Adrenal gland (tissue), 9 donors: ENCODE measurements at regions not wholly inside any gene's neighbourhood (a gene's known extent, or its start where the extent isn't known, plus 50 kb on each side); places are given as distances from the start of the nearest gene placed in this dataset.

Source experiments
- DNase-seq, 7 donors: peaks; one replicate each; pipeline ENCODE4 v3.0.0-alpha.2; 2019 to 2020
- H3K27ac ChIP-seq, 5 donors: fragments of 200-600 bp; sonication (generic) in 4 of 5; 1 replicate in 3 of 5; 2 replicates in 2 of 5; pipeline versions ENCODE4 v1.5.1 to v1.8.0; 2016 to 2020; ENCODE audit warnings: mild to moderate bottlenecking in 1 of 5
- H3K27me3 ChIP-seq: fragments of 200-600 bp; 2 replicates; pipeline ENCODE4 v1.8.0; 2021
- H3K36me3 ChIP-seq, 2 donors: fragments of 200-600 bp; replicated peaks in 1 of 2; 1 replicate in 1 of 2; 2 replicates in 1 of 2; pipeline versions ENCODE4 v1.5.1 to v1.8.0; 2018 to 2022
- H3K4me1 ChIP-seq, 2 donors: fragments of 200-600 bp; replicated peaks in 1 of 2; 1 replicate in 1 of 2; 2 replicates in 1 of 2; pipeline versions ENCODE4 v1.5.1 to v1.8.0; 2018 to 2021
- H3K4me3 ChIP-seq, 4 donors: fragments of 200-600 bp; sonication (generic) in 3 of 4; one replicate each; pipeline ENCODE4 v1.5.1; 2016 to 2018
- H3K9me3 ChIP-seq, 3 donors: fragments of 200-600 bp; sonication (generic) in 1 of 3; replicated peaks in 1 of 3; 1 replicate in 2 of 3; 2 replicates in 1 of 3; pipeline versions ENCODE4 v1.5.1 to v1.8.0; 2016 to 2021
- POLR2A ChIP-seq, 2 donors: fragments of 450-650 bp; IDR thresholded peaks; one replicate each; pipeline ENCODE4 v1.6.1; 2017; ENCODE audit warnings: antibody characterized with exemption in 2 of 2, mild to moderate bottlenecking in 2 of 2, moderate library complexity in 1 of 2
- WGBS, 4 donors: extraction: QIAGEN DNeasy Blood & Tissue Kit in 2 of 4; methylation state at CpG; one replicate each; pipeline versions ENCODE4 v1.1.5 to v1.1.7; 2013 to 2017; 5-methylcytosine and 5-hydroxymethylcytosine counted together
- intact Hi-C, 2 donors: fragments of 100-400 bp; cut with DNase I; formaldehyde crosslinking; loops; one replicate each; pipeline versions ENCODE4 v1.14.1 to v1.15.0; 2022 to 2023
- TF ChIP-seq, protein P1 (sequence below), 6 experiments: fragments of 450-650 bp in 4 of 6; fragments of 200-600 bp in 2 of 6; sonication (generic) in 1 of 6; IDR thresholded peaks; 1 replicate in 5 of 6; 2 replicates in 1 of 6; pipeline versions ENCODE4 v1.5.1 to v1.8.0; 2016 to 2021; ENCODE audit warnings: antibody characterized with exemption in 6 of 6, mild to moderate bottlenecking in 2 of 6, moderate library complexity in 1 of 6
- donor health status: healthy with polysubstance abuse.
- donor health status: Bipolar disorder and iron deficiency.
- donor health status: DM: yes; HTN: yes; CAD: no.
- donor health status: DM: no; HTN: no; CAD: no.
- donor health status: DM: no; HTN: no; CAD: no.

DNA sequence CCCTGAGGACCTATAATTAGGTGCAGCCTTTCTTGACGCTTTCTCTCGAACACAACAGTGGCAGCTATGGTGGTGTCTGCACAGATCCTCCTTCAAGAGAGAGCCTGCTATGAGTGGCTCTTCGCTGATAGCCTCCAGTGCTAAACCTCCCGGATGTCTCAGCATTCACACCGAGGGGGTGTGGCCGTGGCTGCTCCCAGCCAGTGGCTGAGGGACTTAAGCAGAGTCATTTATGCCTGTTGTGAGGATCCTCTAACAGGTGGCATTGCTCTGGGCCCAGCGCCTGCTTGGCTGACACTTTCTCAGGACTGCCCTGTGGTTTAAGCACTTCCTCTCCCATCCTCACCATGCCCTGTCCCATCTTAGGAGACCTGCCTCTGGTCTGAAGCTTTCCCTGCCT, 592.0 kb upstream of the LRRTM1 start:
- Histone ChIP-seq H3K36me3 (no peaks in the 10 kb centered on the region), H3K27ac (no peak overlapping the region), H3K27me3 (no peaks in the 10 kb centered on the region), H3K4me3 (no peak overlapping the region), H3K9me3 (no peaks in the 10 kb centered on the region), H3K4me1 (no peaks in the 10 kb centered on the region)
- WGBS, 4 donors = 70 to 82% (median 74%) methylated on average over 7 of the region's 7 CpGs
- no peak for DNase-seq
- TF ChIP-seq POLR2A (IDR thresholded peaks at IDR 0.05) = no peak
- TF ChIP-seq, protein P1, sequence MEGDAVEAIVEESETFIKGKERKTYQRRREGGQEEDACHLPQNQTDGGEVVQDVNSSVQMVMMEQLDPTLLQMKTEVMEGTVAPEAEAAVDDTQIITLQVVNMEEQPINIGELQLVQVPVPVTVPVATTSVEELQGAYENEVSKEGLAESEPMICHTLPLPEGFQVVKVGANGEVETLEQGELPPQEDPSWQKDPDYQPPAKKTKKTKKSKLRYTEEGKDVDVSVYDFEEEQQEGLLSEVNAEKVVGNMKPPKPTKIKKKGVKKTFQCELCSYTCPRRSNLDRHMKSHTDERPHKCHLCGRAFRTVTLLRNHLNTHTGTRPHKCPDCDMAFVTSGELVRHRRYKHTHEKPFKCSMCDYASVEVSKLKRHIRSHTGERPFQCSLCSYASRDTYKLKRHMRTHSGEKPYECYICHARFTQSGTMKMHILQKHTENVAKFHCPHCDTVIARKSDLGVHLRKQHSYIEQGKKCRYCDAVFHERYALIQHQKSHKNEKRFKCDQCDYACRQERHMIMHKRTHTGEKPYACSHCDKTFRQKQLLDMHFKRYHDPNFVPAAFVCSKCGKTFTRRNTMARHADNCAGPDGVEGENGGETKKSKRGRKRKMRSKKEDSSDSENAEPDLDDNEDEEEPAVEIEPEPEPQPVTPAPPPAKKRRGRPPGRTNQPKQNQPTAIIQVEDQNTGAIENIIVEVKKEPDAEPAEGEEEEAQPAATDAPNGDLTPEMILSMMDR (IDR thresholded peaks at IDR 0.05) = no peak
- intact Hi-C loops = no loop called here

DNA sequence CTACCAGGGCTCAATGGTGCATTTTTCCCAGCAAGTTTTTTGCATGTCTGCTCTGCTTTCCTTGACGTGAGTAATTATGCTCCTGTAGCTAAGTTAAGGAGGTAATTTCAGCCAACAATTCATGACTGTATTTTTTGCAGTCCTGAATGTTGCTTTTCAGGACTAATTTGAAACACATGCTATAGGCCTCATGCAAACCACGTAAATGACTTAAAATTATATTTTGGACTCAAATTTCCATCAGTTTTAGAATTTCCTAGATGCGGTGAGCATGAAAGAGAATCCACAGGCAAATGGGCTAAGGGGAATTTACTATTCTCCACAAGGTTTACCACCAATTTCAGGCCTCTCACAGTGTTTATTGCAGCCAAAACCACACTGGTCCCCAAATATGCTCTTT, 589.9 kb upstream of the LRRTM1 start:
- Histone ChIP-seq H3K9me3 (no peaks in the 10 kb centered on the region), H3K27me3 (no peaks in the 10 kb centered on the region), H3K27ac (no peak overlapping the region), H3K36me3 (no peaks in the 10 kb centered on the region), H3K4me1 (no peaks in the 10 kb centered on the region), H3K4me3 (no peak overlapping the region)
- intact Hi-C loops = no loop called here
- TF ChIP-seq, protein P1 (IDR thresholded peaks at IDR 0.05) = no peak
- no peak for TF ChIP-seq POLR2A (IDR thresholded peaks at IDR 0.05)
- no peak for DNase-seq
- 49 to 63% (median 58%) methylated on average over 3 of the region's 3 CpGs for WGBS, 4 donors

DNA sequence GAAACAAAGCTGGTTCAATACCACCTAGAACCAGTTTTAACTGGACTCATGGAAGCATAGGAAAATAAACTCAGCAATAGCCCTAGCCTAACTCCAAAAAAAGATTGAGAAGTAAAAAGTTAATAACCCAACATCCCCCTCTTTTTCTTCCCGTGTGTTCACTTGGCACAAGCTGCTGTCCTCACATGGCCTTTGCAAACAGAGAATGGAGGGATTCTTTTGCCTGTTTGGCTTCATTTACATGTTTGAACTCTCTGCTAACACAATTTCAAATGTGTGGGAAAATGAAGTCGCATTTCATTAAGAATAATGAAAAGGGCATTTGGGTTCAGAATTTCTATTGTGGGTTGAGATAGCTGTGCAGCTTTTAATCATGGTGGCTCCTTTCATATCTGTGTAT, 589.2 kb upstream of the LRRTM1 start:
- Histone ChIP-seq H3K4me3 (no peak overlapping the region), H3K27me3 (no peaks in the 10 kb centered on the region), H3K9me3 (no peaks in the 10 kb centered on the region), H3K27ac (no peak overlapping the region), H3K4me1 (no peaks in the 10 kb centered on the region), H3K36me3 (no peaks in the 10 kb centered on the region)
- TF ChIP-seq, protein P1 (IDR thresholded peaks at IDR 0.05) = no peak
- no peak for TF ChIP-seq POLR2A (IDR thresholded peaks at IDR 0.05)
- 43 to 54% (median 46%) methylated on average over 2 of the region's 2 CpGs for WGBS, 4 donors
- DNase-seq = no peak
- intact Hi-C loops = no loop called here

DNA sequence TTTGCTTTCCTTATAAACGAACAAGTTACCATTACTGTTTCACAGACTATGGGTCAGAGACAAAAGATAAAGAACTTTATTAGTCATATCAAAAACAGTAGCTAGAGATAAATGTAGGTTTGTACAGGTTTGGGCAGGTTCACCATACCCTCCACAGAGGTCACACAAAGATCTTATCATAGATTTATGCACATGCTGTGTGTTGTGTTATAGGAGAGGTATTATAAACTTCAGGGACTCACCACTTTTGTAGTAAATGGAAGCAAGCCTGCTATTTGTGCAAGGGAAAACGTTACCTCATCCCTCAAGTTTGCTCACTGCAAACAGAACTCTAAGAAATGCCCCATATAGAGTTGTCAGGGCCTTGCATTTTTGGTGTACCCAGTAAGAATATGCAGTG, 584.5 kb upstream of the LRRTM1 start:
- 34 to 52% (median 43%) methylated on average over 2 of the region's 2 CpGs for WGBS, 4 donors
- intact Hi-C loops = no loop called here
- H3K4me1 ChIP-seq = no peaks in the 10 kb centered on the region
- H3K9me3 ChIP-seq = no peaks in the 10 kb centered on the region
- TF ChIP-seq, protein P1 (IDR thresholded peaks at IDR 0.05) = no peak
- H3K27me3 ChIP-seq = no peaks in the 10 kb centered on the region
- no peak overlapping the region for H3K4me3 ChIP-seq
- no peak overlapping the region for H3K27ac ChIP-seq
- no peak for DNase-seq
- no peaks in the 10 kb centered on the region for H3K36me3 ChIP-seq
